Sigmoid colon (tissue), 6 donors: ENCODE measurements at regions not wholly inside any gene's neighbourhood (a gene's known extent, or its start where the extent isn't known, plus 50 kb on each side); places are given as distances from the start of the nearest gene placed in this dataset.

Experiments used
- DNase-seq: peaks from one replicate; pipeline ENCODE4 v3.0.0-alpha.2; 2019
- H3K27ac ChIP-seq, 4 donors: fragments of 200-600 bp; sonication (generic); one replicate each; pipeline ENCODE4 v1.5.1; 2016 to 2019; ENCODE audit warnings: mild to moderate bottlenecking in 1 of 4
- H3K27me3 ChIP-seq, 3 donors: fragments of 200-600 bp; sonication (generic); one replicate each; pipeline ENCODE4 v1.5.1; 2019; ENCODE audit warnings: mild to moderate bottlenecking in 1 of 3
- H3K36me3 ChIP-seq, 4 donors: fragments of 200-600 bp; sonication (generic); one replicate each; pipeline ENCODE4 v1.5.1; 2016 to 2019
- H3K4me1 ChIP-seq, 4 donors: fragments of 200-600 bp; sonication (generic); one replicate each; pipeline ENCODE4 v1.5.1; 2017 to 2019
- H3K4me3 ChIP-seq, 4 donors: fragments of 200-600 bp; sonication (generic); one replicate each; pipeline ENCODE4 v1.5.1; 2017 to 2019; ENCODE audit warnings: mild to moderate bottlenecking in 2 of 4, moderate library complexity in 1 of 4
- H3K9me3 ChIP-seq, 4 donors: fragments of 200-600 bp in 3 of 4; sonication (generic) in 3 of 4; one replicate each; pipeline versions ENCODE4 v1.5.1 to v1.6.1; 2013 to 2019
- EP300 ChIP-seq, 4 donors: sonication (generic); formaldehyde crosslinking; IDR thresholded peaks; one replicate each; pipeline ENCODE4 v1.6.1; 2017; ENCODE audit warnings: antibody characterized with exemption in 4 of 4
- POLR2A ChIP-seq, 2 donors: fragments of 450-650 bp; IDR thresholded peaks; one replicate each; pipeline ENCODE4 v1.6.1; 2016; ENCODE audit warnings: antibody characterized with exemption in 2 of 2, mild to moderate bottlenecking in 2 of 2, moderate library complexity in 2 of 2
- POLR2AphosphoS5 ChIP-seq, 4 donors: sonication (generic); formaldehyde crosslinking; IDR thresholded peaks; one replicate each; pipeline ENCODE4 v1.6.1; 2017; ENCODE audit warnings: antibody characterized with exemption in 4 of 4
- WGBS, 2 donors: extraction: QIAGEN DNeasy Blood & Tissue Kit; methylation state at CpG; one replicate each; pipeline ENCODE4 v1.1.7; 2013; 5-methylcytosine and 5-hydroxymethylcytosine counted together
- intact Hi-C: fragments of 100-400 bp; cut with DNase I; formaldehyde crosslinking; loops from one replicate; pipeline ENCODE4 v1.15.1; 2023
- TF ChIP-seq, protein P1 (sequence below), 4 experiments: fragments of 450-650 bp in 3 of 4; fragments of 200-600 bp in 1 of 4; IDR thresholded peaks; one replicate each; pipeline ENCODE4 v1.5.1; 2016 to 2019; ENCODE audit warnings: antibody characterized with exemption in 4 of 4, mild to moderate bottlenecking in 3 of 4, moderate library complexity in 2 of 4
- donor health status: healthy with polysubstance abuse.
- donor health status: healthy.

GRCh38 chr15:68525815-68526214 lies 53.0 kb upstream of the CORO2B start:
- H3K4me1 ChIP-seq, result no peaks in the 10 kb centered on the region
- no peak overlapping the region for H3K4me3 ChIP-seq
- no peak for TF ChIP-seq POLR2AphosphoS5 (IDR thresholded peaks at IDR 0.05)
- TF ChIP-seq, protein P1, sequence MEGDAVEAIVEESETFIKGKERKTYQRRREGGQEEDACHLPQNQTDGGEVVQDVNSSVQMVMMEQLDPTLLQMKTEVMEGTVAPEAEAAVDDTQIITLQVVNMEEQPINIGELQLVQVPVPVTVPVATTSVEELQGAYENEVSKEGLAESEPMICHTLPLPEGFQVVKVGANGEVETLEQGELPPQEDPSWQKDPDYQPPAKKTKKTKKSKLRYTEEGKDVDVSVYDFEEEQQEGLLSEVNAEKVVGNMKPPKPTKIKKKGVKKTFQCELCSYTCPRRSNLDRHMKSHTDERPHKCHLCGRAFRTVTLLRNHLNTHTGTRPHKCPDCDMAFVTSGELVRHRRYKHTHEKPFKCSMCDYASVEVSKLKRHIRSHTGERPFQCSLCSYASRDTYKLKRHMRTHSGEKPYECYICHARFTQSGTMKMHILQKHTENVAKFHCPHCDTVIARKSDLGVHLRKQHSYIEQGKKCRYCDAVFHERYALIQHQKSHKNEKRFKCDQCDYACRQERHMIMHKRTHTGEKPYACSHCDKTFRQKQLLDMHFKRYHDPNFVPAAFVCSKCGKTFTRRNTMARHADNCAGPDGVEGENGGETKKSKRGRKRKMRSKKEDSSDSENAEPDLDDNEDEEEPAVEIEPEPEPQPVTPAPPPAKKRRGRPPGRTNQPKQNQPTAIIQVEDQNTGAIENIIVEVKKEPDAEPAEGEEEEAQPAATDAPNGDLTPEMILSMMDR (IDR thresholded peaks at IDR 0.05), result no peak
- no peaks in the 10 kb centered on the region for H3K36me3 ChIP-seq
- intact Hi-C loops, result no loop called here
- 76 to 82% methylated on average over 3 of the region's 3 CpGs for WGBS, 2 donors
- no peak overlapping the region for H3K27ac ChIP-seq
- H3K27me3 ChIP-seq, result no peaks in the 10 kb centered on the region
- DNase-seq, result no peak
- H3K9me3 ChIP-seq, result no peaks in the 10 kb centered on the region

DNA sequence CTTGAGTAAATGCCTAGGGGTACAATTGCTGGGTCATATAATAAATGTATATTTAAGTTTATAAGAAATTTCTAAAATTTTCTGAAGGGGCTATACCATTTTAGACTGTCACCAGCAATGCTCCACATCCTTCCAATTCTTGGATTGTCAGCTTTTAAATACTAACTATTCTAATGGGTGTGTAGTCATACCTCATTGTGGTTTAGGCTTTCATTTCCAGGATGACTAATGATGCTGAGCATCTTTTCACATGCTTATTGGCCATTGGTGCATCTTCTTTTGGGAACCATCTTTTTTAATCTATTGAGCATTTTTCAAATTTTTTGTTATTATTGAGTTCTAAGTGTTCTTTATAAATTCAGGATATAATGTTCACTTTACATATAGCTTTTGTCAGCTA lies 52.5 kb upstream of the CORO2B start:
- intact Hi-C loops, result no loop called here
- H3K27ac ChIP-seq, result no peak overlapping the region
- no peaks in the 10 kb centered on the region for H3K9me3 ChIP-seq
- H3K27me3 ChIP-seq, result no peaks in the 10 kb centered on the region
- H3K4me1 ChIP-seq, result no peaks in the 10 kb centered on the region
- H3K4me3 ChIP-seq, result no peak overlapping the region
- TF ChIP-seq, protein P1 (IDR thresholded peaks at IDR 0.05), result no peak
- no peak for TF ChIP-seq EP300 (IDR thresholded peaks at IDR 0.05)
- TF ChIP-seq POLR2A (IDR thresholded peaks at IDR 0.05), result no peak
- TF ChIP-seq POLR2AphosphoS5 (IDR thresholded peaks at IDR 0.05), result no peak
- DNase-seq, result no peak
- no peaks in the 10 kb centered on the region for H3K36me3 ChIP-seq

- no peaks in the 10 kb centered on the region for H3K36me3 ChIP-seq
- no peak overlapping the region for H3K27ac ChIP-seq
- no peak for DNase-seq
- no peaks in the 10 kb centered on the region for H3K9me3 ChIP-seq
- no peaks in the 10 kb centered on the region for H3K27me3 ChIP-seq
- TF ChIP-seq, protein P1 (IDR thresholded peaks at IDR 0.05), result no peak
- TF ChIP-seq POLR2A (IDR thresholded peaks at IDR 0.05) (no peak), EP300 (IDR thresholded peaks at IDR 0.05) (no peak), POLR2AphosphoS5 (IDR thresholded peaks at IDR 0.05) (no peak)
- intact Hi-C loops, result no loop called here
- H3K4me3 ChIP-seq, result no peak overlapping the region
- 74 to 84% methylated on average over 2 of the region's 2 CpGs for WGBS, 2 donors
- H3K4me1 ChIP-seq, result no peaks in the 10 kb centered on the region
These were observed 52.0 kb upstream of the CORO2B start for GRCh38 chr15:68526784-68527183.

DNA sequence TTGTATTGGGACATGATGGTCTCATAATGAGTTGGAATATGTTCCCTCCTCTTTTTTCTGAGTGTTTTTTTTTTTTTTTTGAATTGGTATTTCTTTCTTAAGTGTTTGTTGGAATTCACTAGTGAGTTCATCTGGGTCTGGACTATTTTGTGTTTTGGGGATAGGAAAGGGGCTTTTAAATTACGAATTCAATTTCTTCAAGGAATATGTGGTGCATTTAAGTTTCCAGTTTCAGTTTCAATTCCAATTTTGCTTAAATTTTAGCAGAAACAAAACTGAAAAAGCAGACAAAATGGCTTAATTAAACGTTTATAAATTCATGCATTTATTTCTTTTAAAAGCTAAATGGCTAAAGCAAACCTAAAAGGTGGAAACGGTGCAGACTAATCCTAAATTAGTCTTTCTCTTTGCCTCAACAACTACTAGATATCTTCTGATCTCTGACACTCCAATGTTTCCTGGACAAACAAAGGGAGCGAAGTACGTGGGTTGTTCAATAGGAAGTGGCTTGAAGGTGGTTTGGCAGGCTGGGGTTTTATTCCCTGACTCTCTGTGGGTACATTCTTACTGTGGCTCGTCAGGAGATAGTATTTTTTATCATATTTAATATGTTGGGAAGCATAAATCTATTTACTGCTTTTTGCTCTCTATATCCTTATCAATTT lies 50.0 kb upstream of the CORO2B start:
- Histone ChIP-seq H3K4me3 (no peak overlapping the region), H3K4me1 (no peaks in the 10 kb centered on the region), H3K36me3 (no peaks in the 10 kb centered on the region), H3K9me3 (no peaks in the 10 kb centered on the region), H3K27ac (no peak overlapping the region), H3K27me3 (no peaks in the 10 kb centered on the region)
- intact Hi-C loops, result no loop called here
- TF ChIP-seq POLR2AphosphoS5 (IDR thresholded peaks at IDR 0.05), result no peak
- TF ChIP-seq, protein P1 (IDR thresholded peaks at IDR 0.05), result no peak
- no peak for TF ChIP-seq EP300 (IDR thresholded peaks at IDR 0.05)
- no peak for TF ChIP-seq POLR2A (IDR thresholded peaks at IDR 0.05)
- DNase-seq, result no peak
- 2 to 16% methylated on average over 6 of the region's 6 CpGs for WGBS, 2 donors
